ENCODE measurements at regions not wholly inside any gene's neighbourhood (a gene's known extent, or its start where the extent isn't known, plus 50 kb on each side); places are given as distances from the start of the nearest gene placed in this dataset.

DNA sequence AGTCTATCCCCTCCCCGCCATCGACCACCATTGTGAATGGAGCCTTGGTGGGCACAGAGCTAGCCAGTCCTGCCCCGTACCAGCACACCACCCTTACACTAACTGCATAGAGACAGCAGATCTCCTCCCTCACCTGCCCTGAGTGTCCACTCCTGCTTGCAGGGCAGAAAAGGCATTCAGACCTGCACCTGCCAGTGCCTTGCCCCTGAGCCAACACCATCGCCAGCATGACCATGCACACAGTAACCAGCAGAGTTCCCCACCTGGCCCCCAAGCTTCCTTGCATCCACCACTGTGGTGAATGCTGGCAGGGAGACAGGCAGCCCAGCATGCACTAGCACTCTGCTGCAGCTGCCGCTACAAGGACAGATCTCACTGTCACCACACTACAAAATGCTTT lies 397.1 kb downstream of the KLHL4 start:
- CTCF ChIA-PET (ENCODE audit: unreplicated experiment): no interaction called here
- DNase-seq (ENCODE audit: low spot score): no peak
- Histone ChIP-seq H3K27ac (ENCODE audit: low read depth, low read length, poor library complexity, severe bottlenecking) (no peak overlapping the region), H4K20me1 (ENCODE audit: insufficient read depth, low read length) (no peaks in the 10 kb centered on the region), H3K4me2 (ENCODE audit: low read length) (no peak overlapping the region), H2AFZ (ENCODE audit: low read length) (no peak overlapping the region), H3K9me3 (ENCODE audit: low read length) (no peaks in the 10 kb centered on the region), H3K9me2 (ENCODE audit: insufficient read depth, low read length) (no peaks in the 10 kb centered on the region), H3K4me1 (ENCODE audit: insufficient read depth, low read length, poor library complexity, severe bottlenecking) (no peaks in the 10 kb centered on the region), H3K4me3 (ENCODE audit: low read depth, low read length, poor library complexity, severe bottlenecking) (no peak overlapping the region), H3K36me3 (ENCODE audit: insufficient read depth, low read length) (no peaks in the 10 kb centered on the region), H3K79me2 (ENCODE audit: insufficient read depth, low read depth, low read length) (no peaks in the 10 kb centered on the region)
- intact Hi-C loops (cut with micrococcal nuclease; ENCODE audit: unreplicated experiment): no loop called here
- no TSS peak for BruUV-seq (replicated peaks)
- TF ChIP-seq, protein P1, sequence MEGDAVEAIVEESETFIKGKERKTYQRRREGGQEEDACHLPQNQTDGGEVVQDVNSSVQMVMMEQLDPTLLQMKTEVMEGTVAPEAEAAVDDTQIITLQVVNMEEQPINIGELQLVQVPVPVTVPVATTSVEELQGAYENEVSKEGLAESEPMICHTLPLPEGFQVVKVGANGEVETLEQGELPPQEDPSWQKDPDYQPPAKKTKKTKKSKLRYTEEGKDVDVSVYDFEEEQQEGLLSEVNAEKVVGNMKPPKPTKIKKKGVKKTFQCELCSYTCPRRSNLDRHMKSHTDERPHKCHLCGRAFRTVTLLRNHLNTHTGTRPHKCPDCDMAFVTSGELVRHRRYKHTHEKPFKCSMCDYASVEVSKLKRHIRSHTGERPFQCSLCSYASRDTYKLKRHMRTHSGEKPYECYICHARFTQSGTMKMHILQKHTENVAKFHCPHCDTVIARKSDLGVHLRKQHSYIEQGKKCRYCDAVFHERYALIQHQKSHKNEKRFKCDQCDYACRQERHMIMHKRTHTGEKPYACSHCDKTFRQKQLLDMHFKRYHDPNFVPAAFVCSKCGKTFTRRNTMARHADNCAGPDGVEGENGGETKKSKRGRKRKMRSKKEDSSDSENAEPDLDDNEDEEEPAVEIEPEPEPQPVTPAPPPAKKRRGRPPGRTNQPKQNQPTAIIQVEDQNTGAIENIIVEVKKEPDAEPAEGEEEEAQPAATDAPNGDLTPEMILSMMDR (conservative IDR thresholded peaks at IDR 0.05; ENCODE audit: low read length): no peak
- POLR2A ChIA-PET: no interaction called here

DNA sequence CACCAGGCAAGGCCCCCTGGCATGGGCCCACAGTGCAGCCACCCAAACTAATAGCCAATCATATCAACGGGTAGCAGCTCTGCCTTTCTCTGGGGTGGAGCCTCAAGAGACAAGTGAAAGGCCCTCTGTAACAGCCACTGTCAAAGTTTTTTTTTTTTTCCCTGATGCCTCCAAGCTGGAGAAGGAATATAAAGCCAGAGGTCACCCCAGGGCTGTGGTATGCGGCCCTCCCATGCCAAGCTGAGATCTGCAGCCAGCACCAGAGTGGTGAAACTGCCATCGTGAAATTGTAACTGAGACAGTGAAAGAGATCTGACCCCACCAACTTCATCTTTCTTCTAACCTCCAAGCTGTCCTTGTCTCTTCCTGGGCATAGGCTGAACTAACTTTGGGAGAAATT lies 407.0 kb downstream of the KLHL4 start:
- H3K4me3 ChIP-seq (ENCODE audit: low read depth, low read length, poor library complexity, severe bottlenecking): no peak overlapping the region
- no peaks in the 10 kb centered on the region for H4K20me1 ChIP-seq (ENCODE audit: insufficient read depth, low read length)
- CTCF ChIA-PET (ENCODE audit: unreplicated experiment): no interaction called here
- H3K36me3 ChIP-seq (ENCODE audit: insufficient read depth, low read length): no peaks in the 10 kb centered on the region
- H3K4me1 ChIP-seq (ENCODE audit: insufficient read depth, low read length, poor library complexity, severe bottlenecking): no peaks in the 10 kb centered on the region
- BruUV-seq (replicated peaks): no TSS peak
- H3K27ac ChIP-seq (ENCODE audit: low read depth, low read length, poor library complexity, severe bottlenecking): no peak overlapping the region
- no peaks in the 10 kb centered on the region for H3K79me2 ChIP-seq (ENCODE audit: insufficient read depth, low read depth, low read length)
- H2AFZ ChIP-seq (ENCODE audit: low read length): no peak overlapping the region
- intact Hi-C loops (cut with micrococcal nuclease; ENCODE audit: unreplicated experiment): no loop called here
- no peak for TF ChIP-seq EZH2phosphoT487 (IDR thresholded peaks at IDR 0.05; ENCODE audit: borderline replicate concordance, low read depth, low read length)
- TF ChIP-seq, protein P1 (conservative IDR thresholded peaks at IDR 0.05; ENCODE audit: low read length): no peak
- no peak for DNase-seq (ENCODE audit: low spot score)
- no peaks in the 10 kb centered on the region for H3K9me3 ChIP-seq (ENCODE audit: low read length)
- POLR2A ChIA-PET: no interaction called here
- no peak overlapping the region for H3K4me2 ChIP-seq (ENCODE audit: low read length)
- no peaks in the 10 kb centered on the region for H3K9me2 ChIP-seq (ENCODE audit: insufficient read depth, low read length)

DNA sequence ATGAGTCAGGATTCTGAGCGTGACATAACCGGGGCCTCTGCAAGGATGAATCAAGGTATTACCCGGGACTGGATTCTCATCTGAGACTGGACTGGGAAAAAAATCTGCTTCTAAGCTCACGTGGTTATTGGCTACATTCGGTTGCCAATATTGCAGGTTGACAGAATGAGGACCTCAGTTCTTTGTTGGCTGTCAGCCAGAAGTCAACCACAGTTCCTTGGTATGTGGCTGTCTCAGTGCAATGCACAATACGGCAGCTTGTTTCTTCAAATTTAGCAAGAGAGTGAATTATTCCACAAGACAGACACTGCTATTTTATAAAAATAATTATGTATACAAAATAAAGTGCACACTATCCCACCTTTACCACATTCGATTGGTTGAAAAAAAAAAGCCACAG lies 424.2 kb downstream of the KLHL4 start:
- Histone ChIP-seq H3K27ac (ENCODE audit: low read depth, low read length, poor library complexity, severe bottlenecking) (no peak overlapping the region), H3K9me2 (ENCODE audit: insufficient read depth, low read length) (no peaks in the 10 kb centered on the region), H2AFZ (ENCODE audit: low read length) (no peak overlapping the region), H3K4me1 (ENCODE audit: insufficient read depth, low read length, poor library complexity, severe bottlenecking) (no peaks in the 10 kb centered on the region), H3K4me2 (ENCODE audit: low read length) (no peak overlapping the region), H3K4me3 (ENCODE audit: low read depth, low read length, poor library complexity, severe bottlenecking) (no peak overlapping the region), H3K79me2 (ENCODE audit: insufficient read depth, low read depth, low read length) (no peaks in the 10 kb centered on the region), H4K20me1 (ENCODE audit: insufficient read depth, low read length) (no peaks in the 10 kb centered on the region), H3K36me3 (ENCODE audit: insufficient read depth, low read length) (no peaks in the 10 kb centered on the region), H3K9me3 (ENCODE audit: low read length) (no peaks in the 10 kb centered on the region)
- DNase-seq (ENCODE audit: low spot score): no peak
- no TSS peak for BruUV-seq (replicated peaks)
- intact Hi-C loops (cut with micrococcal nuclease; ENCODE audit: unreplicated experiment): no loop called here
- ChIA-PET POLR2A (no interaction called here), CTCF (ENCODE audit: unreplicated experiment) (no interaction called here)
- TF ChIP-seq, protein P1 (conservative IDR thresholded peaks at IDR 0.05; ENCODE audit: low read length): no peak
- TF ChIP-seq EZH2phosphoT487 (IDR thresholded peaks at IDR 0.05; ENCODE audit: borderline replicate concordance, low read depth, low read length): no peak

Data from OCI-LY7 (cell line).